Right lobe of liver (tissue), 6 donors: ENCODE measurements at regions not wholly inside any gene's neighbourhood (a gene's known extent, or its start where the extent isn't known, plus 50 kb on each side); places are given as distances from the start of the nearest gene placed in this dataset.

Experiments
- ATAC-seq, 4 donors: fragments of 200-7000 bp; cut with Tn5 transposase; one replicate each; pipeline ENCODE4 v1.9.1; 2020; ENCODE audit warnings: mild to moderate bottlenecking in 4 of 4, moderate library complexity in 4 of 4
- DNase-seq, 3 donors: peaks; one replicate each; pipeline ENCODE4 v3.0.0-alpha.2; 2020
- H3K27ac ChIP-seq, 3 donors: fragments of 200-600 bp; one replicate each; pipeline ENCODE4 v1.8.0; 2022
- H3K27me3 ChIP-seq, 2 donors: fragments of 200-600 bp; one replicate each; pipeline ENCODE4 v1.8.0; 2022
- H3K36me3 ChIP-seq, 4 donors: fragments of 200-600 bp; sonication (generic) in 1 of 4; one replicate each; pipeline versions ENCODE4 v1.5.1 to v1.8.0; 2017 to 2022; ENCODE audit warnings: control low read depth in 1 of 4
- H3K4me1 ChIP-seq, 4 donors: fragments of 200-600 bp; sonication (generic) in 1 of 4; one replicate each; pipeline versions ENCODE4 v1.5.1 to v1.8.0; 2017 to 2022; ENCODE audit warnings: control low read depth in 1 of 4
- H3K4me3 ChIP-seq, 3 donors: fragments of 200-600 bp; one replicate each; pipeline ENCODE4 v1.8.0; 2022
- H3K9me3 ChIP-seq, 4 donors: fragments of 200-600 bp; sonication (generic) in 1 of 4; one replicate each; pipeline versions ENCODE4 v1.5.1 to v1.8.0; 2017 to 2022; ENCODE audit warnings: control low read depth in 1 of 4
- POLR2A ChIP-seq: fragments of 450-650 bp; IDR thresholded peaks from one replicate; pipeline ENCODE4 v1.6.1; 2017; ENCODE audit warnings: antibody characterized with exemption, mild to moderate bottlenecking
- WGBS: methylation state at CpG from one replicate; pipeline ENCODE4 v1.1.6; 2018; ENCODE audit warnings: low coverage, low lambda C conversion rate; ENCODE audit not compliant: insufficient coverage; ENCODE audit errors: missing lambda C conversion rate; 5-methylcytosine and 5-hydroxymethylcytosine counted together
- intact Hi-C, 2 donors: fragments of 100-400 bp; cut with DNase I; formaldehyde crosslinking; loops; one replicate each; pipeline versions ENCODE4 v1.11.2 to v1.14.1; 2022
- TF ChIP-seq, protein P1 (sequence below), 4 donors: fragments of 200-600 bp in 3 of 4; fragments of 450-650 bp in 1 of 4; IDR thresholded peaks; one replicate each; pipeline versions ENCODE4 v1.5.1 to v1.8.0; 2016 to 2022; ENCODE audit warnings: antibody characterized with exemption in 4 of 4, mild to moderate bottlenecking in 2 of 4
- donor health status: DM: no; HTN: yes; CAD: no.
- donor health status: DM: no; HTN: no; CAD: no.
- donor health status: DM: no; HTN: no; CAD: no.
- donor health status: DM: no; HTN: yes; CAD: no.
- donor health status: DM: no; HTN: yes; CAD: no.

DNA sequence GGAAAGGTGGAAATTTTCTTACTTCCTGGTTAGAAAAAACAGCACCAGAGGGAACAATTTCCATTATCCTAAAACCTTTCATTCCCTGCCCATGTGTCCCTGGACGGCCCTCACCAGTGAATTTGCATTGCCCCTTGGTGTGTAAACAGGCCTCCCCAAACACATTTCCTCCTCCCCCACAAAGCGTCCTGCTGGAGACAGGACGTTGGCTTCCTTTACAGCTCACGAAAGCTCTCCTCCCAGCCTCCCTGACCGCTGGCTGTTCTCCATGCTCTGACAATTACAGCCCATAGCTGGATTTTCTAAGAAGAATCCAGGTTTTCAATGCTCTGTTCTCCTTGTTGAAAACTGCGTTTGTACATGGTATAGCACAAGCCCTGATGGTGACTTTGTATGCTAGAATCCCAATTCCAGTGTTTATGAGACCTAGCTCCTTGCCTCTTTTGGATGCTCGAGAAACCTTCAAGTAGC lies 724.2 kb upstream of the CELF2 start:
- Histone ChIP-seq H3K9me3 (no peaks in the 10 kb centered on the region), H3K4me3 (no peak overlapping the region), H3K27me3 (no peaks in the 10 kb centered on the region), H3K36me3 (no peaks in the 10 kb centered on the region), H3K4me1 (no peaks in the 10 kb centered on the region), H3K27ac (no peak overlapping the region)
- TF ChIP-seq, protein P1, sequence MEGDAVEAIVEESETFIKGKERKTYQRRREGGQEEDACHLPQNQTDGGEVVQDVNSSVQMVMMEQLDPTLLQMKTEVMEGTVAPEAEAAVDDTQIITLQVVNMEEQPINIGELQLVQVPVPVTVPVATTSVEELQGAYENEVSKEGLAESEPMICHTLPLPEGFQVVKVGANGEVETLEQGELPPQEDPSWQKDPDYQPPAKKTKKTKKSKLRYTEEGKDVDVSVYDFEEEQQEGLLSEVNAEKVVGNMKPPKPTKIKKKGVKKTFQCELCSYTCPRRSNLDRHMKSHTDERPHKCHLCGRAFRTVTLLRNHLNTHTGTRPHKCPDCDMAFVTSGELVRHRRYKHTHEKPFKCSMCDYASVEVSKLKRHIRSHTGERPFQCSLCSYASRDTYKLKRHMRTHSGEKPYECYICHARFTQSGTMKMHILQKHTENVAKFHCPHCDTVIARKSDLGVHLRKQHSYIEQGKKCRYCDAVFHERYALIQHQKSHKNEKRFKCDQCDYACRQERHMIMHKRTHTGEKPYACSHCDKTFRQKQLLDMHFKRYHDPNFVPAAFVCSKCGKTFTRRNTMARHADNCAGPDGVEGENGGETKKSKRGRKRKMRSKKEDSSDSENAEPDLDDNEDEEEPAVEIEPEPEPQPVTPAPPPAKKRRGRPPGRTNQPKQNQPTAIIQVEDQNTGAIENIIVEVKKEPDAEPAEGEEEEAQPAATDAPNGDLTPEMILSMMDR (IDR thresholded peaks at IDR 0.05), result no peak
- TF ChIP-seq POLR2A, result no peak
- no peak for ATAC-seq
- intact Hi-C loops, result no loop called here
- DNase-seq, result no peak
- 18% methylated on average over 7 of the region's 7 CpGs for WGBS

DNA sequence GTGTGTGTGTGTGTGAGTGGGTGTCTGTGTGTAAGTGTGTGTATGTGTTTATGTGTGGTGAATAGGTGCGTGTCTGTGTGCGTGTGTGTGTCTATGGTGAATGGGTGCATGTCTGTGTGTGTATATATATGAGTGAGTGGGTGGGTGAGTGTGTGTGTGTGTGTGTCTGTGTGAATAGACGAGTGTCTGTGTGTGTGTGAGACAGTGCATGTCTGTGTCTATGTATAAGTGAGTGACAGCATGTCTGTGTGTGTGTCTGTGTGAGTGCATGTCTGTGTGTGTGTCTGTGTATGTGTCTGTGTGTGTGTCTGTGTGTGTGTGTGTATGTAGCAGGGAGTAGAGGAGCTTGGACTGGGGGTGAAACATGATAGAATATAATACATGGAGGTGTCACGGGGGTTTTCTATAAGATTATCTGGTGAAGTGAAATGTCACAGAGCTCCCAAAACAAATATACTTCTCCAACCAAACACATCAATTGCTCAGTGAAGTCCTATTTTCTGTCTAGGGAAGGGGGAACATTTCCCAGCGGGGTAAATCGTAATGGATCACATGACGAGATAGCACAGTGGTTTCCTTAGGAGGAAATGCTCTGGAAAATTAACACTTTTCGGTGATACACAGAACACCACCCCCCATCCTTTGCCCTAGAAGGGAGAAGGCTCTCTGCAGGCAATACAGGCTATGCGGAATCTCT lies 723.3 kb upstream of the CELF2 start:
- ATAC-seq, result no peak
- WGBS, result 70% methylated on average over 8 of the region's 9 CpGs

DNA sequence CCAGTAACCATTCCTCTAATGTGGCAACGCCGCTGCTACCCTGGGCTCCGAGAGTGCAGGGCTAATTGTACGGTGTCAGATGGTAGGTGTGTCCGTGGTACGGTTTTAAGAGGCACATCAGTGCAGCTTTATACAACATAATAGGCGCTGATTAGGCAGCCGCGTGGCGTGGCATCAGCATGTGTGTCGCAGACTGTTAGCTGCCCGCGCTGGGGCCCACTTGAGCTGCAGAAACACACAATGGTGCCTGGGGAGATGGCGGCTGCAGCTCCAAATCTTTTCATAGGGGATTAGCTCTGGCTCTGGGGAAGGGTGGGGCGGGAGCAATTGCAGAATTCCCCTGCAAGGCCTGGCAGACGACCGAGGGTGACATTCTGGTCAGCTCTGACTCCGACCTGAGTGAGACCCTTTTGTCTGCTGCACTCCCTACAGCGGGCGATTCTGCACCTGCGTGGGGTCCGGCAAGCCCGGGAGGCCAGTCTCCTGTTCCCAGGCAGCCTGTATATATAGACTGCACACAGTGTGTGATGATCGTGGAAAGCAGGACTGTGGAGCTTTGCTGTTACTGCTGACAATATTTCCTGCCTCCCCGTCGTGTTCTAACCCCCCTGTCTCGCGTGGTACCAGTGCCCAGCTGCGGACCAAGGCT lies 722.7 kb upstream of the CELF2 start:
- no peak for ATAC-seq
- TF ChIP-seq POLR2A, result no peak
- TF ChIP-seq, protein P1 (IDR thresholded peaks at IDR 0.05), result no peak
- Histone ChIP-seq H3K9me3 (no peaks in the 10 kb centered on the region), H3K4me1 (no peaks in the 10 kb centered on the region), H3K4me3 (no peak overlapping the region), H3K27ac (no peak overlapping the region), H3K27me3 (no peaks in the 10 kb centered on the region), H3K36me3 (no peaks in the 10 kb centered on the region)
- 38% methylated on average over 8 of the region's 29 CpGs for WGBS
- intact Hi-C loops, result no loop called here
- no peak for DNase-seq

More for the DNA sequence above, 723.3 kb upstream of the CELF2 start:
- TF ChIP-seq POLR2A, result no peak
- TF ChIP-seq, protein P1 (IDR thresholded peaks at IDR 0.05), result no peak
- Histone ChIP-seq H3K27me3 (no peaks in the 10 kb centered on the region), H3K4me3 (no peak overlapping the region), H3K27ac (no peak overlapping the region), H3K9me3 (no peaks in the 10 kb centered on the region), H3K36me3 (no peaks in the 10 kb centered on the region), H3K4me1 (no peaks in the 10 kb centered on the region)
- no peak for DNase-seq
- intact Hi-C loops, result no loop called here

DNA sequence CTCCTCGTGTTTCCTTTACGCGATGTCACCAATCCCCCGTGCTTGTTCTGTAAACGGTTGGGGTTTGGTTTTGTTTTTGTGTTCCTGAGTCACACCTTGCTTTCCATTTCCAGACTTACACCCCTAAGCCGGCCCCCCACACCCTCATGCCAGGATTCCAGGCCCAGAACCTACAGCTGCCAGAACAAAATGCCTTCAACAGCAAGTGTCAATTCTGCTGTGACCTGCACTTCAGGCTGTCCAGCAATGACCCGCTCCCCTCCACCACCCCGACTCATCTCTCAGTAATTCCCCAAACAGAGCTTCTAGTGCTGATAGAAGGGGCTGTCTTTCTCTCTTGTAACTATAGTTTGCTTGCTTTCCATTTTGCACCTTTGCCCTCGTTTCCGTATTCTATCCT lies 722.1 kb upstream of the CELF2 start:
- H3K9me3 ChIP-seq, result no peaks in the 10 kb centered on the region
- no peak for DNase-seq
- H3K4me1 ChIP-seq, result no peaks in the 10 kb centered on the region
- intact Hi-C loops, result no loop called here
- ATAC-seq, result no peak
- TF ChIP-seq POLR2A, result no peak
- TF ChIP-seq, protein P1 (IDR thresholded peaks at IDR 0.05), result no peak
- WGBS, result 56% methylated on average over 10 of the region's 10 CpGs
- no peak overlapping the region for H3K4me3 ChIP-seq
- H3K36me3 ChIP-seq, result no peaks in the 10 kb centered on the region
- H3K27ac ChIP-seq, result no peak overlapping the region
- no peaks in the 10 kb centered on the region for H3K27me3 ChIP-seq
